ENCODE measurements at regions not wholly inside any gene's neighbourhood (a gene's known extent, or its start where the extent isn't known, plus 50 kb on each side); places are given as distances from the start of the nearest gene placed in this dataset.

DNA sequence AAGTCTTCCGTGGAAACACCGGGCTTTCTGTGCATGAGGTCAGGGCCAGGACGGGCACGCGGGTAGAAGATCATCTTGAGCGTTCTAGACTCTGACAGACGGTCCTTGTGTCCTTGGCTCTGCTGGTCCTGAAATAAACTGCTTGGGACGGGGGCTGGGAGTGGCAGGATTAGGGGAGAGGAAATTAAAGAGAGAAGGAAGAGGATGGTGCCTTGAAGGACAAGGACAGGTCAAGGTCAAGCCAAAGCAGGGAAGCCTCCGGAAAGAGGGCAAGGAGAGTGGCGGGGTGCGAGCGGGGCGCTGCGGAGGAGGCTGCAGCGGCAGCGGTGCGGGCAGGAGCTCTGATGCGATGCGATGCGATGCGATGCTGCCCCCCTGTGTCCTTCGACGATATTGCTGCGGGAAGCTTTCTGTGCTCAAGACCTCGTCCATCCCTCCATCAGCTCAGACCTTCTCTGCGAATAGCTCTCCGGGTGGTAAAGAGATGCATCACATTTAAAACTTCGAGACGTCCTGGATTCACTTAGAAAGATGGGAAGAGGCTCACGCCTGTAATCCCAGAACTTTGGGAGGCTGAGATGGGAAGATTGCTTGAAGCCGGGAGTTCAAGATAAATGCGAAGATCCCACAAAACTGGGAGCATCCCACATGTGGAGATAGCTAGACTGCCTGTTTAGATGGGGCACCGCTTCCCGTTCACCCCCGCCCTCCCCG, 110.1 kb upstream of the TMEM132D start:
- peak; percentile 77 for DNase-seq (ENCODE audit: low read depth, low spot score)
- in situ Hi-C loops (cut with HindIII; ENCODE audit: low pct_unique_long_range_greater_than_20kb, low sequenced_read_pairs): no loop called here

GRCh38 chr12:130014485-130014807, 110.6 kb upstream of the TMEM132D start:
- in situ Hi-C loops (cut with HindIII; ENCODE audit: low pct_unique_long_range_greater_than_20kb, low sequenced_read_pairs): no loop called here
- DNase-seq (ENCODE audit: low read depth, low spot score): peak; percentile 11

DNA sequence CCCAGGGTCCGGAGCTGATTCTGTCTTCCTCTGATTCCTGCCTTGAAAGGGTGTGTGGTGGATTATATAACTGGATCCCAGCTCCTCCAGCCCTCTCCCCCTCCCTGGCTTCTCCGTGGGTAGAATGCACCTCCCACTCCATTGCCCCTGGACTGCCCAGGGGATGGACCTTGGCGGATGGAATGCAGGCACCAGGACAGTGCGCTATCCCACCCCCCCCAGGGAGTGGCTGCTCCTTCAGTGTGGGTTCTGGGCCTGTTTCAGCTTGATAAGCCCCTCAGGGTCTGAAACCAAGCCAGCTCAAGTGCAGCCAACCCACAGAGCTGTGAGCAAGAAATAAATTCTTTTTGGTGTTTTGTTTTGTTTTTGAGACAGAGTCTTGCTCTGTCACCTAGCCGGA, 112.4 kb upstream of the TMEM132D start:
- in situ Hi-C loops (cut with HindIII; ENCODE audit: low pct_unique_long_range_greater_than_20kb, low sequenced_read_pairs): no loop called here
- DNase-seq (ENCODE audit: low read depth, low spot score): no peak

DNA sequence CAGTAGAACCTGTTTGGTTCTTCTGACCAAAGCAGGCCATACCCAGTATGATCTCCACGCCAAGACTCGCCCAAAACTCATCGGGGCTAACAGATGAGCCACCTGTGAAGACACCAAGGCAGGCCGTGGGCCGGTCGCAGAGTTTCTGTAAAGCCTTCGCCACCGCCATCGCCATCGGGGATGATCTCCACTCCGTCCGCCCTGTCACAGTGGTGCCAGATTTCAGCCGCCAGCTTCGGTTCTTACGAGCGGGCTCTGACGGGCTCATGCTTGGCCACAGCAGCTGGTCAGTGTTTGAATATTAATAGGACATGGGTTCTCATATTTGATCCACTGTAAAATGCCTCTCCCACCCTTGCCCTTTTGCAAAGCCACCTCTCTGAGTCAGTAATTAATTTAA, 113.2 kb upstream of the TMEM132D start:
- no peak for DNase-seq (ENCODE audit: low read depth, low spot score)
- in situ Hi-C loops (cut with HindIII; ENCODE audit: low pct_unique_long_range_greater_than_20kb, low sequenced_read_pairs): no loop called here

- peak; percentile 45 for DNase-seq (ENCODE audit: low read depth, low spot score)
- in situ Hi-C loops (cut with HindIII; ENCODE audit: low pct_unique_long_range_greater_than_20kb, low sequenced_read_pairs): no loop called here
Observed at GRCh38 chr12:130017591-130018449, 114.0 kb upstream of the TMEM132D start.

- in situ Hi-C loops (cut with HindIII; ENCODE audit: low pct_unique_long_range_greater_than_20kb, low sequenced_read_pairs): no loop called here
- no peak for DNase-seq (ENCODE audit: low read depth, low spot score)
Observed at GRCh38 chr12:130018614-130019013, 114.8 kb upstream of the TMEM132D start.

DNA sequence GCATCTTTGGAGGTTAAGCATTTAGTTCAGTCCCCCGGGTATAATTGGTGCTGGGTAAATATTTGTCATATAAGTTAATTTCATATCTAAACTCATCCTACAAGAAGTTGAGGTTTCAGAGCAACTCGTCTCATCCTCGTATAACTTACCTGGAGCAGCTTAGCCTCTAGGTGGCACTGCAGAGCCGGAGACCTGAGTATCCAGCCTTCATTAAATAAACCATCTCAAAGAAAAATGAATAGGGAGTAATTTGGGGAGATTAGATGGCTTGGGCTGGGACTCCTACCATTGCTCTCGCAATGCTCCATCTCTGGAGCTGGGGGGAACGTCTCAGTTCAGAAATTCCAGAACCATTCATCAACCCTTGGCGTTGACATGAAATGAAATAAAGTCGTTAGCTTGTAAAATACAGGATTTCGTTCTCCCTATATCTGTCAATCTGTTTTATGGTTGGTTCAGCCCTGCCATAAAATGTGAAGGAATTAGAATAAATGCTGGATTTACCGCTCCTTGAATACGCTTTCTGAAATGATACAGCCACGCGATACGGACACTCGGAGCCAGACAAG, 122.9 kb upstream of the TMEM132D start:
- in situ Hi-C loops (cut with HindIII; ENCODE audit: low pct_unique_long_range_greater_than_20kb, low sequenced_read_pairs): no loop called here
- DNase-seq (ENCODE audit: low read depth, low spot score): peak; percentile 64

- in situ Hi-C loops (cut with HindIII; ENCODE audit: low pct_unique_long_range_greater_than_20kb, low sequenced_read_pairs): no loop called here
- DNase-seq (ENCODE audit: low read depth, low spot score): peak; percentile 20
Observed at GRCh38 chr12:130027798-130028197, 124.0 kb upstream of the TMEM132D start.

DNA sequence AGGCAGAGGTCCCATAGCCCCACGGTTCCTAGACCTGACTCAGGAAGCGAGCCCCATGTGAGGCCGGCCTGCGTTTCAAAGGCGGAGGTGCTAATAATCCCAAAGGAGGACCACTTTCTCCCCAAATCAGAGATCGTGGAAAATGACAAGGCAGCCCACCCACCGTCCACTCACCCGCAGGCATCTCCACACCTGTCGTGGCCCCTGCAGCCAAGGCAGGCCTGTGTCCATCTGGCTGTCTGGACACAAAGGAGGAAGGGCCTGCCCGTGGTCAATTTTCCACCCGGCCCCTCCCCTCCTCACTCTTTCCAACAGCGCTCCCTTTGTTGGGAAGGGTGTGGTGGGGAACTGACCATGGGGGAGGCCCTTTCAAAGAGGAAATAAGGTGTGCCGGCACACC, 125.3 kb upstream of the TMEM132D start:
- in situ Hi-C loops (cut with HindIII; ENCODE audit: low pct_unique_long_range_greater_than_20kb, low sequenced_read_pairs): no loop called here
- DNase-seq (ENCODE audit: low read depth, low spot score): no peak

- in situ Hi-C loops (cut with HindIII; ENCODE audit: low pct_unique_long_range_greater_than_20kb, low sequenced_read_pairs): no loop called here
- DNase-seq (ENCODE audit: low read depth, low spot score): no peak
Observed at GRCh38 chr12:130031041-130031440, 127.2 kb upstream of the TMEM132D start.

DNA sequence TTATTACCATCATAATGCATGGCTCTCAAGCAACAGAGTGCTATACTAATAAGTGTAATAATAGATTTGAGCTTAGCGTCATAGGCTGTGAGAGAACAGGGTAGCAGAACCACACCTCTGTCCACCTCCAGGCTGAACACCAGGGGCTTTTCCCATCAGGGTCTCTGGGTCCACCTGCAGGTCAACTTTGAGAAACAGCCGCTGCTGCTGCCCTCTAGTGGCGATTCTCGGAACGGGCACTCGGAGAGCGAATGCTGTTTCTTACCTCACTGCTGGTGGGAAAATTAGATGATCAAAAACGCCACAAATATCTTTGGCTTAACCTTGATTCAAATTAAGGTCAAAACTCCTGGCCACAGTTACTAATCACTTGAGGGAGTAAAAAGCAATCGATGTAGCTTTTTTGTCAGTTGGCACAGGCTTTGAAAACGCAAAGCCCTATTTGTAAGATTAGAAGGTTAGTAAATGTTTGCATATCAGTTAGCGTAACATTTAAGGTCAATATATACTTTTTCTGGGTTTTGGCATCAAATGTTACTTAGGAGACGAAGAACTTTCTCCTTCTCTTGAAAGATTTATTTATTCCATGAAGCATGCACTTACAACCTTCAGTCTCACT, 127.9 kb upstream of the TMEM132D start:
- in situ Hi-C loops (cut with HindIII; ENCODE audit: low pct_unique_long_range_greater_than_20kb, low sequenced_read_pairs): no loop called here
- DNase-seq (ENCODE audit: low read depth, low spot score): peak; percentile 73

DNA sequence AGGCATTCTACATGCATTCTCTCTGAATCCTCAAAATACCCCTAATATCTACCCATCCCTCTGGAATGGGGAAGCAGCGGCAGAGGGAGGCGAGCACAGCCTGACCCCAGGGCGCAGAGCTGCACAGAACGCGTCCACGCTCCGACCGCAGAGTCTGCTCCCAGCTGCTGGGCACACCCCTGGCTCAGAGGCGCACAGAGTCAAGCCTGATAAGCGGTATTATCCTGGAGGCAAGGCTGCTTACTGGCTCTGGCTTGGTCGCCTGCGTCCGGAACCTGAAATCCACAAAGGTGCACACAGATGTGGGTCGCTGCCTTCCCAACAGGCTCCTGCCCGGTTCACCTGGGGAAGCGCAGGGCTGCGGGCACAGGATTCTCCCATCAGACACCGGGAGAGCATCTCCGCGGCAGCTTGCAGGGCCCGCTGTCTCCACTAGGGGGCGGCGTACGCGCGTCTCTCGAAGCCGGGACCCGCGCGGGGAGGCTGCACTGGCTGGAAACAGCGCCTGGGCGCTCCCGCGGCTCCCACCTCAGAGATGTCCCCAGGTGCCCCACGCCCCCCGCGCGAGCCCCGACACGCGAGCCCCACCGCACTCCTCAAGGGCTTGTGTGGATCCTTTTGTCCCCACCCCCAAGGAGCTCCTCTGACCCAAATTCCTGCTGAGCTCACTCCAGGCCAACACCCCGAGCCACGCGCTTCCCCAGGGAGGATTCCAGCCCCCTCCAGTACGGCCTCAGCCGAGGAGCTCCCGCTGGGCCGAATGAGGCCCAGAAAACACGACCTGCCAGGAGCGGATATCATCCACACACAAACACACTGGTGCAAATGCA, 120.1 kb upstream of the FZD10 start:
- in situ Hi-C loops (cut with HindIII; ENCODE audit: low pct_unique_long_range_greater_than_20kb, low sequenced_read_pairs): no loop called here
- peak; percentile 43 for DNase-seq (ENCODE audit: low read depth, low spot score)

DNA sequence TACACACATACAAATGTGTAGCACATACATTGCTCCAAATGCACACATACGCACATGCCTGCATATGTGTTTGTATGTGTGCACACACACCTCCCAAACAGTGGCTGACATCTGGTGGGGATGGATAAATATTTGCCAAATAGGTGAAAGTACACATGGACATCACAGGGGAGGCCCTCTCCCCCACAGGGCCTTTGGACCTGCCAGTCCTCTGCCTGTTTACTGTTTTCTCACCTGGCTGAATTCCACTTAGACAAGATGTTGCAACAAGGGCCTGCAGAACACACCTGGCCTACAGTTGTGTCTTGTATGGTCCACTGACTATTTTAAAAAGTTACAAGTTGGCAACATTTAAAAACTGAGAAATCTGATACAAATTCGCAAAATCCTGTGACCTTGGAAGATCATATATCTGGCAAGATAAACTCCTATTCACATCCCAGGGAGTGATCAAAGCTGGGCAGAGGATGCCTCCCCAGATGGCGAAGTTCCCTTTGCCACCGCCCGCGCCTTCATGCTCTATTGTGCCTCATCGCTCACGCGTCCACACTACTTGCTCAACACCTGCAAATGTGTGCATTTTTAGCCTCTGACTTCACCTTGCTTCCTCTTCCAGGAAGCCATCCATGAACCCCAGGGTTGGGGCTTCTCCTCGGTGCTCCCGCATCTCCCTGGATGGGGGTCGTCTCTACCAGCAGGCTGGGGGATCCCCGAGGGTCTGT, 118.4 kb upstream of the FZD10 start:
- in situ Hi-C loops (cut with HindIII; ENCODE audit: low pct_unique_long_range_greater_than_20kb, low sequenced_read_pairs): no loop called here
- no peak for DNase-seq (ENCODE audit: low read depth, low spot score)

- no peak for DNase-seq (ENCODE audit: low read depth, low spot score)
- in situ Hi-C loops (cut with HindIII; ENCODE audit: low pct_unique_long_range_greater_than_20kb, low sequenced_read_pairs): no loop called here
Observed at GRCh38 chr12:130044991-130045621, 117.2 kb upstream of the FZD10 start.

- in situ Hi-C loops (cut with HindIII; ENCODE audit: low pct_unique_long_range_greater_than_20kb, low sequenced_read_pairs): no loop called here
- DNase-seq (ENCODE audit: low read depth, low spot score): peak; percentile 54
Observed at GRCh38 chr12:130049666-130050065, 112.6 kb upstream of the FZD10 start.

DNA sequence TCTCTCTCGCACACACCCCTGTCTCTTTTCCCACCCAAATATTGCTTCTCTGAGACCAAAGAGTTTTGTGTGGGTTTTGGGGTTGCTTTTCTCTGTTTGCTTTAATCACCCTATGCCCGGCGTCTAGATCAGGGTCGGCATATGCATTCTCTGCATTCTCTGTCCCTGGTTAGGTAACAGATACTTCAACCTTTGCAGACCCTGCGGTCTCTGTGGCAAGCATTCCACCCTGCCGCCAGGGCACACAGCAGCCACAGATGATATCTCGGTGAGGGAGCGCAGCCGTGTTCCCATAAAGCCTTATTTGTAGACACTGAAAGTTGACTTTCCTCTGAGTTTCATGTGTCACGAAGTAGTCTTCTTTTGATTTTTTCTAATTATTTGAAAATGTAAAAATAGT, 110.4 kb upstream of the FZD10 start:
- in situ Hi-C loops (cut with HindIII; ENCODE audit: low pct_unique_long_range_greater_than_20kb, low sequenced_read_pairs): no loop called here

DNA sequence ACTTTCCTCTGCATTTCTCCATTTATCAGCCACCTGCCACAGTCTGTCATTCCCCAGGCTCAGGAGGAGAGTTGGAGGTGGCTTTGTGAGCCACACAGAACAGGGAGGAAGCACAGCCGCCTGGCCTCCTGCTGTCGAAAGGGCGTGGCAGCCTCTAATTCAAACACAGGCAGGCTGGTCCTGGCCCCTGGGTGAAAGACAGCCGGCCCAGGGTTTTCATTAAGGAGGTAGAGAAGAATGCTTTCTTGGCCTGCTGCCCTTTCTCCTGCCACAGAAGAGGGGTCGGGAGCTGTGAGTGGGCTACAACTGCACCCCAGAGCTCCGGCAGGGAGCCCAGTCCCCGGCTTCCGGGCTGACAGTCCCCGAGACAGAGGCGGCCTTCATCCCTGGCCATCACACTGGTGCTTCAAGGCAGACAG, 108.6 kb upstream of the FZD10 start:
- in situ Hi-C loops (cut with HindIII; ENCODE audit: low pct_unique_long_range_greater_than_20kb, low sequenced_read_pairs): no loop called here
- DNase-seq (ENCODE audit: low read depth, low spot score): no peak

More for the DNA sequence above, 110.4 kb upstream of the FZD10 start:
- no peak for DNase-seq (ENCODE audit: low read depth, low spot score)

Measured in SK-MEL-5 (cell line).